ENCODE measurements at regions not wholly inside any gene's neighbourhood (a gene's known extent, or its start where the extent isn't known, plus 50 kb on each side); places are given as distances from the start of the nearest gene placed in this dataset.

GRCh38 chr17:68812876-68813584 is 142.2 kb downstream of the ABCA8 start:
- intact Hi-C loops (cut with DNase I) = no loop called here
- ATAC-seq (ENCODE audit: poor library complexity) (no peak), DNase-seq (no peak)

- DNase-seq (no peak), ATAC-seq (ENCODE audit: poor library complexity) (peak; percentile 41)
- intact Hi-C loops (cut with DNase I) = no loop called here
Observed at GRCh38 chr17:68809148-68809547, 146.0 kb downstream of the ABCA8 start.

GRCh38 chr17:68807998-68808772 is 147.0 kb downstream of the ABCA8 start:
- intact Hi-C loops (cut with DNase I) = no loop called here
- no peak for DNase-seq
- peak; percentile 82 for ATAC-seq (ENCODE audit: poor library complexity)

GRCh38 chr17:68805609-68806008 is 149.6 kb downstream of the ABCA8 start:
- intact Hi-C loops (cut with DNase I) = no loop called here
- ATAC-seq (ENCODE audit: poor library complexity) (no peak), DNase-seq (no peak)

GRCh38 chr17:68804777-68805520 is 150.2 kb downstream of the ABCA8 start:
- DNase-seq (no peak), ATAC-seq (ENCODE audit: poor library complexity) (no peak)
- intact Hi-C loops (cut with DNase I) = no loop called here

- ATAC-seq (ENCODE audit: poor library complexity) (no peak), DNase-seq (no peak)
- intact Hi-C loops (cut with DNase I) = no loop called here
Observed at GRCh38 chr17:68803164-68803929, 151.8 kb downstream of the ABCA8 start.

- ATAC-seq (ENCODE audit: poor library complexity) (peak; percentile 34), DNase-seq (no peak)
- intact Hi-C loops (cut with DNase I) = no loop called here
Observed at GRCh38 chr17:68801335-68802247, 153.6 kb downstream of the ABCA8 start.

GRCh38 chr17:68800751-68801150 is 154.4 kb downstream of the ABCA8 start:
- ATAC-seq (ENCODE audit: poor library complexity) (peak; percentile 72), DNase-seq (no peak)
- intact Hi-C loops (cut with DNase I) = no loop called here

GRCh38 chr17:68794636-68795434 is 160.4 kb downstream of the ABCA8 start:
- DNase-seq = peak; percentile 63
- intact Hi-C loops (cut with DNase I) = no loop called here
- ATAC-seq (ENCODE audit: poor library complexity) = peak; percentile 73

- no peak for ATAC-seq (ENCODE audit: poor library complexity)
- DNase-seq = no peak
- intact Hi-C loops (cut with DNase I) = no loop called here
Observed at GRCh38 chr17:68792873-68793272, 162.3 kb downstream of the ABCA8 start.

- intact Hi-C loops (cut with DNase I) = no loop called here
- no peak for DNase-seq
- ATAC-seq (ENCODE audit: poor library complexity) = peak; percentile 50
Observed at GRCh38 chr17:68792042-68792685, 163.0 kb downstream of the ABCA8 start.

- intact Hi-C loops (cut with DNase I) = no loop called here
- peak; percentile 54 for DNase-seq
Observed at GRCh38 chr17:68790931-68791330, 164.3 kb downstream of the ABCA8 start.

GRCh38 chr17:68790492-68790891 is 164.7 kb downstream of the ABCA8 start:
- intact Hi-C loops (cut with DNase I) = no loop called here
- ATAC-seq (ENCODE audit: poor library complexity) = no peak
- DNase-seq = no peak

More at GRCh38 chr17:68790931-68791330, 164.3 kb downstream of the ABCA8 start:
- peak; percentile 65 for ATAC-seq (ENCODE audit: poor library complexity)

GRCh38 chr17:68789203-68789962 is 165.8 kb downstream of the ABCA8 start:
- DNase-seq = no peak
- no peak for ATAC-seq (ENCODE audit: poor library complexity)
- intact Hi-C loops (cut with DNase I) = no loop called here

- intact Hi-C loops (cut with DNase I) = no loop called here
- no peak for ATAC-seq (ENCODE audit: poor library complexity)
Observed at GRCh38 chr17:68785565-68786486, 169.4 kb downstream of the ABCA8 start.

More at GRCh38 chr17:68785565-68786486, 169.4 kb downstream of the ABCA8 start:
- DNase-seq = no peak

All from Right ventricle myocardium superior (tissue), 1 donor.